ENCODE measurements at regions not wholly inside any gene's neighbourhood (a gene's known extent, or its start where the extent isn't known, plus 50 kb on each side); places are given as distances from the start of the nearest gene placed in this dataset.

DNA sequence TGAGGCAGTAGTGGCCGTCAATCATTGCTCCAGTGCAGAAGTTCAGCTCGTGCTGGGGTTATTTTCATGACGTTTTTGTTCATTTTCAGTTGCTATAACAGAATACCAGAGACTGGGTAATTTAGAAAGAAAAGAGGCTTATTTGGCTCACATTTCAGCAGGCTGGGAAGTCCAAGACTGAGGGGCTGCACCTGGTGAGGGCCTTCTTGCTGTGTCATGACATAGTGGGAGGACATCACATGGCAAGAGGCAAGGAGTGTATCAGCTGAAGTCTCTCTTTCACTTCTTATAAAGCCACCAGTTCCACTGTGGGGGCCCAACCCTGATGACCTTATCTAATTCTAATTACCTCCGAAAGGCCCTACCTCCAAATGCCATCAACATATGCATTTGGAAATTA, 58.0 kb upstream of the DPP10 start:
- ChIA-PET POLR2A (no interaction called here), CTCF (no interaction called here)
- Mint-ChIP-seq H3K9me3 (peaks cover 0 to 11% (median 3%) of the 10 kb centered on the region in 11 donors), H3K4me3 (no peak overlapping the region), H3K36me3 (no peaks in the 10 kb centered on the region), H3K27ac (no peak overlapping the region), H3K4me1 (no peaks in the 10 kb centered on the region), H3K27me3 (peaks cover 0 to 24% (median 3%) of the 10 kb centered on the region in 5 donors)
- ATAC-seq (no peak), DNase-seq (no peak)
- intact Hi-C loops (cut with micrococcal nuclease): no loop called here
- no peaks in the 10 kb centered on the region for H3K9me3 ChIP-seq (ENCODE audit: control insufficient read depth in 2 of 3, low read length in 3 of 3)
- H3K27ac ChIP-seq (ENCODE audit: low read depth, low read length): no peak overlapping the region
- H3K4me1 ChIP-seq (ENCODE audit: control insufficient read depth in 2 of 2, insufficient read depth in 2 of 2, low read length in 2 of 2): no peaks in the 10 kb centered on the region
- H3K27me3 ChIP-seq (ENCODE audit: control insufficient read depth in 2 of 2, insufficient read depth in 2 of 2, low read length in 2 of 2): no peaks in the 10 kb centered on the region
- no peak overlapping the region for H3K4me3 ChIP-seq (ENCODE audit: low read length)
- H3K36me3 ChIP-seq (ENCODE audit: control insufficient read depth in 2 of 3, insufficient read depth in 3 of 3, low read length in 3 of 3): no peaks in the 10 kb centered on the region

DNA sequence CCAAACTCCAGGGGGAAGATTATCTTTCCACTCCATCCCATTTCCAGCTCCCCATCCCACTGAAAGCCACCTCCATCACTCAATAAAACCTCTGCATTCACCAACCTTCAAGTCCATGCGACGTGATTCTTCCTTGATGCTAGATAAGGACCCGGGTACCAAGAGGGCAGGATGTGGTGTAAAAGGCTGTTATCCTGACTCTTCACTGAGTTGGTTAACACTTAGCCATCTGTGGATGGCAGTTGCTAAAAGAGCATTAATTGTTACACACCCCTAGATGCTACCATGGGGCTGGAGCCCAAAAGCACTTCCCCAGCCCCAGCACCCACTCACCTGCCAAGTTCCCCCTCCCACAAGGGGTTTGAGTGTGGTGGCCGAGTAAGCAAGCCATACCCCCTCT, 53.4 kb upstream of the DPP10 start:
- Mint-ChIP-seq H3K9me3 (peaks cover 0 to 10% (median 0%) of the 10 kb centered on the region in 11 donors), H3K27me3 (peaks cover 0 to 19% (median 0%) of the 10 kb centered on the region in 5 donors), H3K36me3 (no peaks in the 10 kb centered on the region), H3K4me3 (no peak overlapping the region), H3K27ac (no peak overlapping the region), H3K4me1 (no peaks in the 10 kb centered on the region)
- Histone ChIP-seq H3K4me3 (ENCODE audit: low read length) (no peak overlapping the region), H3K27ac (ENCODE audit: low read depth, low read length) (no peak overlapping the region), H3K36me3 (ENCODE audit: control insufficient read depth in 2 of 3, insufficient read depth in 3 of 3, low read length in 3 of 3) (no peaks in the 10 kb centered on the region), H3K9me3 (ENCODE audit: control insufficient read depth in 2 of 3, low read length in 3 of 3) (no peaks in the 10 kb centered on the region), H3K27me3 (ENCODE audit: control insufficient read depth in 2 of 2, insufficient read depth in 2 of 2, low read length in 2 of 2) (no peaks in the 10 kb centered on the region), H3K4me1 (ENCODE audit: control insufficient read depth in 2 of 2, insufficient read depth in 2 of 2, low read length in 2 of 2) (no peaks in the 10 kb centered on the region)
- CTCF ChIA-PET: no interaction called here
- POLR2A ChIA-PET: no interaction called here
- no peak for ATAC-seq
- no peak for DNase-seq
- intact Hi-C loops (cut with micrococcal nuclease): no loop called here
